ENCODE measurements at regions not wholly inside any gene's neighbourhood (a gene's known extent, or its start where the extent isn't known, plus 50 kb on each side); places are given as distances from the start of the nearest gene placed in this dataset.

DNA sequence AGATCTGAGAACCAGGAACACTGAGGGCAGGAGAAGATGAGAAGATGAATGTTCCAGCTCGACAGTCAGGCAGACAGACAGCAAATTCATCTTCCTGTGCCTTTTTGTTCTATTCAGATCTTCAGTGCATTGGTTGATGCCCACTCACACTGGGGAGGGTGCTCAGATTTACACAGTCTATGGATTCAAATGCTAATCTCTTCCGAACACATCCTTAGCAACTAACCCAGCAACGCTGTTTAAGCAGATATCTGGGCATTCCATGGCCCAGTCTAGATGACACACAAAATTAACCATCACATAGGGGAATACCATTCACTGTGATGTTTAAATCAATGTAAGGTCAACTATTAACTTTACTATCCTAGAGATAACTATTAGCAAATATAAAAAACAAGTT, 571.9 kb downstream of the NYAP2 start:
- TF ChIP-seq EZH2phosphoT487 (IDR thresholded peaks at IDR 0.05; ENCODE audit: insufficient read depth, low read depth): no peak
- no peak for TF ChIP-seq EZH2 (IDR thresholded peaks at IDR 0.05; ENCODE audit: insufficient read depth, poor library complexity, severe bottlenecking)

All from GM23248 (cell line).